GM21723 (cell line): ENCODE measurements at regions not wholly inside any gene's neighbourhood (a gene's known extent, or its start where the extent isn't known, plus 50 kb on each side); places are given as distances from the start of the nearest gene placed in this dataset.

ENCODE experiments used
- ATAC-seq: cut with Tn5 transposase; IDR thresholded peaks from one replicate; pipeline ENCODE4 v1.9.1; 2021; ENCODE audit warnings: mild to moderate bottlenecking, moderate library complexity; ENCODE audit not compliant: unreplicated experiment

- no peak for ATAC-seq
These were observed 221.2 kb upstream of the USP25 start for GRCh38 chr21:15508554-15508953.

- peak; percentile 98 for ATAC-seq
These were observed 215.5 kb upstream of the USP25 start for GRCh38 chr21:15514073-15514946.

DNA sequence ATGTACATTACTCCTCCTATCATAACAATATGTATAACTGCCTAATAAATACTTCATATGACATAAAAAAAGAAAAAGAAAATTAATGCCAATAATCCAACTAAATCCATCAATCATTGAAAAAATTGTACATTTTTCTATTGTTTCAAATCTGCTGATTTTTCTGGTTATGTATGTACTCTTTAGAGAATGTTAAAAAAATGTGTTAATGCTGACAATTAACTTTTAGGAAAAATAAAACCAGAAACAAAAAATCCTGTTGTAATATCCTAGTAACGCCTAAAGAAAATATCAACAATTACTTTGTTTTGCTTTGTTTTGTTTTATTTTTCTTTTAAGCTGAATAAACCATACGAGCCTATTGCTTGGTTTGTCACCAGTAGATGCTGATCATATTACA, 213.9 kb upstream of the USP25 start:
- ATAC-seq = no peak

- ATAC-seq = no peak
These were observed 212.4 kb upstream of the USP25 start for GRCh38 chr21:15517394-15517793.

DNA sequence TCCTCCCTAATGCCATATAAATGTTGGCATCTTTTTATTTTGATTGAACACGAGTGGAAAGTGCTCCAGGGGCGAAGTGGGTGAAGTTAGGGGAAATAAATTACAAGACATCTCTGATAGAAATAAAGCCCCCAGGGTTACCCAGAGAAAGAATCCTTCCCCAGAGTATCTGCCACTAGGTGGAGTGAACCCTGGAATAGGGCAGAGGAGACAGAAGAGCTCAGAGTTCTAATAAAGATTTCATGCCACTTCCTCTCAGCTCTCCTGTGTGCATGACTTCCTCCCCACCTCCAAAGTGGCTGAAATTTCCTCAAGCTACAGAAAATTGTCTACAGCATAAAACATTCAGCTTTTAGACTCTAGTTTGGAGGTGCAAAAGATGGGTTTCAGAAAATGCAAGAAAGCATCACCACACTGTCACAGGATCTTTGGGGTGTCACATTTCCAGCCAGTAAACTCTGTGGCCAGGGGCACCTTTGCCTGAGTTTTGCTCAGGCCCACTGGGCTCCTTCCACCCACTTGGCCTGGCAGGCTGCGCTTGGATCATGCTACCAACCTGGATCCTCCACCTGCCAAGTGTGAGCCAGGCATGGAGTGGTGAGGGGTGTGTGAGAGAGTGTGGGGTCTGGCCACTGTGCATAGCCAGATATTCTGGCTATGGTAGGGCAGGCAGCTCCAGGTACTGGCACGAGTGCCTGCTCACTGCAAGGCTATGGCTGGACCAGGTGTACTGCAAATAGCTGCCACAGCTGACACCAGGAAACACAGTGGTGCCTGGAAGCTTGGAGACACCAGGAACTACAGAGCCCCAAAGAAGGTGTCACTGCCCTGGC, 208.8 kb upstream of the USP25 start:
- no peak for ATAC-seq

- ATAC-seq = no peak
These were observed 208.2 kb upstream of the USP25 start for GRCh38 chr21:15521644-15522001.

GRCh38 chr21:15522148-15522547, 207.6 kb upstream of the USP25 start:
- no peak for ATAC-seq

DNA sequence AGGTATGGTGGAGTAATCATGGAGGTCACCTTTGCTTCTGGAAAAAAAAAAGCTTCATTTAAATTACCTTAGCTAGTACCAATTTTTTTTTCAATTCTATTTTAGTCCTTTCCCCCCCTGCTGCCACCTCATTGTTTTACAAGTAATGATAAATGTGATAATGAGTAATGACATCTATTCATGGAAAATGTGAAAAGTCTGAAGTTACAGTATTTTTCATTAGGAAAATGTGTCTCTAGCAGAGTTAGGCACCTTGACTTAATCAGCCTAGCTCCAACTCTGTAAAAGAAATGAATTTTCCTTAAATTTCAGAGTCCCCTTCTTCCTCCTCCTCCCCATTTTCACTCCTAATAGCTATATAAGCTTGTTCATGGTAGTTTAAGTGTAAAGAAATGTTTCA, 204.9 kb upstream of the USP25 start:
- no peak for ATAC-seq

DNA sequence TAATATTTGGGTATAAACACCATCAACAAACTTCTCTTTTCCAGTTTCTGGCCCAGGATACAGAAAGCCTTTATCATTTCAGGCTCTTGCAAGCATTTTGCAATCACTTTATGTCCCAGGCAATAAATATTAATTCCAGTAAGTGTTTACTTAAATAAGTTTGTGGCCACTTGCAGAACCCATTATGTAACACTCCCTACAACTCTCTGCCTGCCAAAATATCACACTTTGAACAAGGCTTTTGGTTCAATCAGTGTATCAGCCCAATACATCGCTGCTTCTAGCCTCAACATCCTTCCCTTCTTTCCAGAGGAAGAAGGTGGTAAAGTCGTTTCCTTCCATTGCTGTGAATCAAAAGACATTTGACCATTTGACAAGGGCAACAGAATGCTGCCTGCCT, 203.0 kb upstream of the USP25 start:
- ATAC-seq = no peak

DNA sequence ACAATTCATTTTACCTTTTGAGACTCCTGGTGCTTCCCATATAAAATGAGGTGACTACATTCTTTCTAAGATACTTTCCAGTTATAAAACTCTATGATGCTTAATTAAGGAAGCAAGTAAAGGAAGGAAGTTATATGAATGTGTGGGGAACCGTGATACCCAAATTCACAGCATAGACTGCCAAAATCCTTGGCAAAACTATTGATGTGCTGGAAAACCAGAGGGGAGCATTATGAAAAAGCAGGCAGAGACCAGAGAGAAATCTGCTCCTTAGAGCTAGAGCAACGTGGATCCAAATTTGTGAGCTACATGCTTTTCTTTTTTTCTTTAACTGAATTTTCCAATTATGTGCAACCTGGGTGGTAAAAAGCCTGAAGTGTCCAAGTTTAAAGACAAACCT, 201.4 kb upstream of the USP25 start:
- ATAC-seq = no peak

DNA sequence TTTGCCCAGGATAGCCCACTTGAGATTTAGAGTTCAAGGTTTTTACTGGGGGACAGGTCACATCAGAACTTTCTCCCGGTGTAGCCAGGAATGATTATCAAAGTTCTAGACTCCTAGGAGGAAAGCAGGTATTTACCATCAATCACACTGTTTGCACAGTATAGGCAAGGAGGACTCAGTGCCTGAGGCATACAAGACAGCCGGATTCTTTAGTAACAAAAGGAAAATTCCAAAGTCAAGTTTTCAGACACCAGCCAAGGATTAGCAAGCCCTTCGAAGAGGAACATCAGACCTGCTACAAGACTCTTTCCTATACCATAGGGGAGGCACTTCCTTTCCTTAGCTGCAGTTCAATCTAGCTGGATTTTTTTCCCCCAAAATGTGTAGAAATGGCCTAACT, 197.8 kb upstream of the USP25 start:
- no peak for ATAC-seq

GRCh38 chr21:15533618-15534017, 196.2 kb upstream of the USP25 start:
- ATAC-seq = no peak

DNA sequence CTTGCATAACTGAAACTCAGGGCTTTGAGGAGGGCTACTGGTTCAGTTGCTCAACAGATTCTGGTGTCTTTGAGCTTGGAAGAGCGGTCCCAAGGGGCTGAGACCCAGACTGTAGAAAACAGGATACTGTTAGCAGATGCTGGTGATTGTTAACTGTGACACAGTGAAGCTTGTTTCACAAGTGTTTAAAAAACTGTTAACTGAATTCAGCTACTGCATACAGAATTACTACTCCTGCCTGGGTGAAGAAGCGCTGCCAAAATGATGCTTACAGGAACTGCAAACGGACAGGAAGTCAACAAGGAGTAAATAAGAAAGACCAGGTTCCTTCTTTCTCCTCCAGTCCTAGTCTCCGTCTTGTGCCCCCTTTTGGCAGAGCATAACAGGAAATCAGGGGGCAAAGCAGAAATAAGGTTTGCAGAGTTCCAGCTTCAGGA, 195.3 kb upstream of the USP25 start:
- ATAC-seq = no peak

DNA sequence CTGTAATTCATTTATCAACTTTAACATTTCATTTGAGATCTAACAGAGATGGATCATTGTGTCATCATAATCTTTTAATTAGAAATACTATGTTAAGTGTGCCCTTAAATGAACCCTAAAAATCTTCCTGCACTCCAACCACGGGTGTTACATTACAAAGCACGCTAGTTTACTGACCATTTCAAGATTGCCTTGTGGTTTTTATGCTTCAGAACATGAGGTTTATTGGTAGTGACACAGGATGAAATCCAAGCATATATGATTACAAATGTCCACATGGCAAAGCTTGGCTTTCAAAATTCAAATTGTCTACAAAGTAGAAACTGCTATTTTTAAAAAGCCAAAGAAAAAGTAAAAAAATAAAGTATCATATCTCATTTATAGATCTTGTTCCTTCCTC, 190.4 kb upstream of the USP25 start:
- no peak for ATAC-seq

- ATAC-seq = no peak
These were observed 186.3 kb upstream of the USP25 start for GRCh38 chr21:15543473-15543872.

DNA sequence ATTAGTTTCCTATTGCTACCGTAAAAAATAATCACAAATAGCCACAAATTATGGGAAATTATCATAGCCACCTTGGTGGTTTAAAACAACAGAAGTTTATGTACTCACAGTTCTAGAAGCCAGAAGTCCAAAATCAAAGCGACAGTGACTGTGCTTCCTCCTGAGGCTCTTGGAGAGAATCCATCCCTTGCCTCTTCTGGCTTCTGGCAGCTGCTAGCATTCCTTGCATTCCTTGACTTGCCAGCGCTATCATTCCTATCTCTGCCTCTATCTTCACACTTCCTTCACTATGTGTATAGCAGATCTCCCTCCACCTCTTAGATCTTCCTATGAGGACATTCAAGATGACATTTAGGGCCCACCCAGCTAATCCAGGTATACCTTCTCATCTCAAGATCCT, 180.1 kb upstream of the USP25 start:
- ATAC-seq = no peak

- no peak for ATAC-seq
These were observed 176.8 kb upstream of the USP25 start for GRCh38 chr21:15552914-15553494.

DNA sequence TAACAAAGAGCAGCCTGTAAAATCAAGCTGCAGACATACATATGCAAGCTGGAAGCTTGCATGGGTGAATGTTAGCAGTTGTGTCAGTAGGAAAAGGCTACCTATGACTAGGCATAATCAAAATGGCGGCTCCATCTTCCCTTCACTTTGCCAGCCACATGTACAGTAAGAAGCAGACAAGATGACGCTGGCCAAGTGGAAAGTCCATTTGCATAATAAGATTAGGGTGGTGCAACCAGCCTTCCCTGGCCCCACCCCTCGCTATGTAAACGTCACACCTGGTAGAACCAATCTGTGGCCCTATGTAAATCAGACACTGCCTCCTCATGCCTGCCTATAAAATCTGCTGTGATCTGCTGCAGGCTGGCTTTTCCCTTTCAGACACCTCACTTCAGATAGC, 171.9 kb upstream of the USP25 start:
- no peak for ATAC-seq

DNA sequence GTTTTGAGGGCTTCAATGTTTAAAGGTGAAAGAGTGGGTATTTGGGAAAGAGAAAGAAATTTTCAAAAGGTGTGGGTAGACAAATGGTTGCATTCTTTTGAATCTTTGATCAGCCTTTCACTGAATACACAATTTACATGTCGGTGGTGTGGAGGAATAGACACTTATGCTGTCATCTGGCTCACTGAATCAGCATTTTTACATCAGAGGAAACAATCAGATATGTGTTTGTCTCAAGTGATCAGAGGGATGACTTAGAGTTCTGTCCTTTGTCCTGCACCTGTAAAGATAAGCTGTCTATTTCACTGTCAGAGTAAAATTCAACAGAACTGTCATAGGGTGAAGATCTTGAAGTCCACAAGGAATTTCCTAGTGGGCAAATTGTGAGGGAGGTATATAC, 170.9 kb upstream of the USP25 start:
- no peak for ATAC-seq

GRCh38 chr21:15559660-15560059, 170.1 kb upstream of the USP25 start:
- no peak for ATAC-seq

DNA sequence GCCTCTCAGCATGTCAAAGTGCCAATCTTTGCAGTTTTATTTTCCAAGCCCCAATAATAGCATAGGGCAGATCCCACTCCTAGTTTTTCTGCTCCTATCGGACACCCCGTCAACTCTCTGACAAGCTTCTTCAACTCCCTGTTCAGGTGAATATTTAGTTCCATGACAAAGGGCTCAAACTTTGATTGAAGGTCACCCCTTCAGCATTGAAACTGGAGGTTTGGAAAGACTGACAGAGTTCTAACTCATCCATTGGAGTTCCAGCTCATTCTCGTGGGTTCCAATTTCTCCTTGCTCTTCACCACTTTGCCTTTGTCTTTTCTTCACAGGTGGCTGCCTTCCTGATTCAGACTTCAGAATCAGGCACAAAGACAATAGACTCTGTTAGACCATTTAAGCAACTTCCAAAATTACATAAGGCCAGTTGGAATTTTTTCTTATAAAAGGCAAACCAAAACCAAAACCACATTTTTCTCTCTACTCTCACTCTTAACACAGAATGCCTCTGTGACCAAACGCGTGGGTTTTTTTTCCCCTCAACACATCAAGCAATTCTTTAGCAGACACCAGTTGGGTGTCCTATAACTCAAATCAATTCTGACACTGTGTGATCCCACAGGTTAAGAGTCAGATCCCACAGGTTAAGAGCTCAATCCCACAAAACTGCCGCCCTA, 169.3 kb upstream of the USP25 start:
- ATAC-seq = no peak
